ENCODE measurements at regions not wholly inside any gene's neighbourhood (a gene's known extent, or its start where the extent isn't known, plus 50 kb on each side); places are given as distances from the start of the nearest gene placed in this dataset.

DNA sequence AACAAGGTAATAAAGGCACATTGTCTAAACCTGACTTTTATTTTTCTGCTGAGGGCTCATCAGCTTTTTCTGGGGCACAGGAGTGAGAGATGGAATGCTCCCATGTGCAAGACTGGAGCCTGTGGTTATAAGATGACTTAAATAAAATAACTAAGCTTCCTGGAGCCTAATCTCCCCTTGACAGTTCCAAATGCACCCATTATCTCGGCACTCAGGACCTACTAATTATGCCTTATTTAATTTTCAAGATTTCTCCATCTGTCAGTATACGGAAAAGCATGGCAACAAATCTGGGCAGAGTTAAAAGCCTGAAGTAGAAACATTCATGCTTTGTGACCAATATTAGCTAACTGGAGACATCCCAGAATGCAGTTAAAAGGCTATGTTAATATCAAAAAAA lies 416.7 kb upstream of the TEX13C start:
- no peak for FAIRE-seq
- TF ChIP-seq BCL3 (IDR thresholded peaks at IDR 0.05) (no peak), RCOR1 (IDR thresholded peaks at IDR 0.05; ENCODE audit: low read depth, low read length) (no peak), MAFK (IDR thresholded peaks at IDR 0.05; ENCODE audit: partially characterized antibody) (no peak)
- WGBS (ENCODE audit: missing lambda C conversion rate), result 38% methylated on average over 2 of the region's 2 CpGs

DNA sequence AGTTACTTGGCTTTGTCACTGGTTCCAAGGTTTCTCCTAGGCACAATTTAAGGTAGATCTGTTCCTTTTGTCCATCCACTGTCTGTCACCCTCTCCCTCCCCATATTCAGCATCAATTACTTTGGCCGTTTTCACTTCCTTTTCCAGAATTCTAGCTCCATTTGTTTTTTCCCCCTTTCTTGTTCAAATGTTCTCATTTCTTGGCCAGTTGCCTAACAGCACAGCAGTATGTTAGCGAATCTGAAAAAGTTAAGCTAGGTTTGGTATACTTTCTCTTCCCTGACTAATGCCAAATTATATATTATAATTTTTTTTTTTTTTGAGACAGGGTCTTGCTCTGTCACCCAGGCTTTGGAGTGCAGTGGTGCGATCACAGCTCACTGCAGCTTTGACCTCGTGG lies 409.1 kb upstream of the TEX13C start:
- Histone ChIP-seq H3K4me2 (no peak overlapping the region), H3K27ac (no peak overlapping the region), H3K4me1 (no peaks in the 10 kb centered on the region), H3K9me3 (no peaks in the 10 kb centered on the region), H3K4me3 (no peak overlapping the region)
- no peak for TF ChIP-seq FOSL2 (IDR thresholded peaks at IDR 0.05)
- no peak for TF ChIP-seq FOSL2 (CRISPR knock-in tag; IDR thresholded peaks at IDR 0.05)
- WGBS (ENCODE audit: missing lambda C conversion rate), result 0% methylated on average over 4 of the region's 4 CpGs
- DNase-seq (ENCODE audit: low read depth in 1 of 2, low spot score in 1 of 2) (no peak), FAIRE-seq (peak; percentile 46), ATAC-seq (no peak)
- CTCF ChIA-PET, result interaction anchor here (0.7 kb wide), 1 partner anchor 68 kb away, joined by 3 read pairs; no protein-coding TSS in a partner anchor
- POLR2A ChIA-PET, result no interaction called here

More for the DNA sequence above, 416.7 kb upstream of the TEX13C start:
- CTCF ChIA-PET, result no interaction called here
- Histone ChIP-seq H3K4me2 (no peak overlapping the region), H3K4me3 (no peak overlapping the region), H3K4me1 (no peaks in the 10 kb centered on the region), H3K9me3 (no peaks in the 10 kb centered on the region), H3K27ac (no peak overlapping the region)
- no peak for DNase-seq (ENCODE audit: low read depth in 1 of 2, low spot score in 1 of 2)
- POLR2A ChIA-PET, result no interaction called here
- ATAC-seq, result no peak

DNA sequence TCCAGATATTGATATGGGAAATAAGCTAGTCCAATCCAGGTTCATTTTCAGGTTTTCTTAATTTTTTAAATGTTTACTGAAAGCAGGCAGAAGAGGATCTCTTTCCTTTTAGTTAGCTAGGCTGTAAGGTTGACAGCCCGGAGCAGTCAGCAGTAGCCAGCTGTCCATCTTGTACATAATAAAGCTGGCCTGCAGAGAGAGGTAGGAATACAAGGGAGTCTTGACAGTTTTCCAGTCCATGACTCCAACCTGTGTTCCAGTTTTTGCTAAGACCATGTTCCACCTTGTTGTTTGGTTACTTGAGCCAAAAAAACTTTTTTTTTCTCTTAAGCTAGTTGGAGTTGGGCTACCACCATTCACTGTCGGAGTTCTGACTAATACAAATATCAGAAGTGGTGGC lies 402.7 kb upstream of the TEX13C start:
- no peaks in the 10 kb centered on the region for H3K9me3 ChIP-seq
- H3K27ac ChIP-seq, result no peak overlapping the region
- CTCF ChIA-PET, result no interaction called here
- no peak for TF ChIP-seq MAZ (IDR thresholded peaks at IDR 0.05; ENCODE audit: borderline replicate concordance, low read depth, low read length)
- no peak for TF ChIP-seq NFE2L2 (conservative IDR thresholded peaks at IDR 0.05; ENCODE audit: low read length)
- no peak for TF ChIP-seq HOXB13 (CRISPR knock-in tag; IDR thresholded peaks at IDR 0.05; ENCODE audit: low read depth)
- TF ChIP-seq RARB (CRISPR knock-in tag; IDR thresholded peaks at IDR 0.05), result no peak
- no peak for TF ChIP-seq EHF (CRISPR knock-in tag; IDR thresholded peaks at IDR 0.05)
- no peak for DNase-seq (ENCODE audit: low read depth in 1 of 2, low spot score in 1 of 2)
- POLR2A ChIA-PET, result interaction anchor here (0.6 kb wide), 1 partner anchor 483 kb away, joined by 3 read pairs; no protein-coding TSS in a partner anchor
- 3% methylated on average over 2 of the region's 2 CpGs for WGBS (ENCODE audit: missing lambda C conversion rate)
- H3K4me2 ChIP-seq, result no peak overlapping the region
- H3K4me1 ChIP-seq, result no peaks in the 10 kb centered on the region
- ATAC-seq, result no peak
- H3K4me3 ChIP-seq, result no peak overlapping the region
- no peak for FAIRE-seq

- Histone ChIP-seq H3K27ac (no peak overlapping the region), H3K4me1 (no peaks in the 10 kb centered on the region), H3K9me3 (no peaks in the 10 kb centered on the region), H3K4me2 (no peak overlapping the region), H3K4me3 (no peak overlapping the region)
- FAIRE-seq, result no peak
- ChIA-PET CTCF (no interaction called here), POLR2A (no interaction called here)
- TF ChIP-seq EP300 (IDR thresholded peaks at IDR 0.05) (no peak), REST (IDR thresholded peaks at IDR 0.05) (no peak), POLR2A (IDR thresholded peaks at IDR 0.05; ENCODE audit: low read length) (no peak), HDAC2 (IDR thresholded peaks at IDR 0.05) (no peak), ELK1 (IDR thresholded peaks at IDR 0.05; ENCODE audit: low read depth, low read length) (no peak), CHD4 (IDR thresholded peaks at IDR 0.05; ENCODE audit: borderline replicate concordance) (no peak), HOXB5 (CRISPR knock-in tag; IDR thresholded peaks at IDR 0.05) (no peak), MAFK (IDR thresholded peaks at IDR 0.05; ENCODE audit: partially characterized antibody) (no peak), EHMT2 (IDR thresholded peaks at IDR 0.05; ENCODE audit: low read depth) (no peak), HOXA7 (CRISPR knock-in tag; IDR thresholded peaks at IDR 0.05) (no peak)
- DNase-seq (ENCODE audit: low read depth in 1 of 2, low spot score in 1 of 2), result no peak
- WGBS (ENCODE audit: missing lambda C conversion rate), result 0% methylated on average over 1 of the region's 1 CpG
- no peak for ATAC-seq
These were observed 394.0 kb upstream of the TEX13C start for GRCh38 chrX:124925681-124926080.

Data from A549 (cell line).